ENCODE measurements at regions not wholly inside any gene's neighbourhood (a gene's known extent, or its start where the extent isn't known, plus 50 kb on each side); places are given as distances from the start of the nearest gene placed in this dataset.
"Not testable (repeated sequence)": the region's sequence is repeated elsewhere in the genome, so short reads cannot be mapped to it uniquely, and the experiment has no call there.

- Histone ChIP-seq H3K27me3 (ENCODE audit: control insufficient read depth, insufficient read depth, low read length) (no peaks in the 10 kb centered on the region), H3K4me3 (ENCODE audit: low read length) (no peak overlapping the region), H3K36me3 (ENCODE audit: control insufficient read depth, insufficient read depth, low read length) (no peaks in the 10 kb centered on the region), H3K4me1 (ENCODE audit: control insufficient read depth, insufficient read depth, low read length) (no peaks in the 10 kb centered on the region; the same call in 1 of the 2 replicates), H3K9me3 (ENCODE audit: control insufficient read depth, insufficient read depth, low read length) (no peaks in the 10 kb centered on the region), H3K27ac (ENCODE audit: low read length) (no peak overlapping the region)
- no peak for DNase-seq (ENCODE audit: low read depth, low spot score)
- no CpG with 5 or more reads among the region's 2 CpGs for WGBS (ENCODE audit: insufficient coverage, insufficient read length)
Measured at GRCh38 chr3:139182143-139182542, 137.5 kb upstream of the PRR23C start.

- no CpG with 5 or more reads among the region's 2 CpGs for WGBS (ENCODE audit: insufficient coverage, insufficient read length)
- no peak overlapping the region for H3K27ac ChIP-seq (ENCODE audit: low read length)
- DNase-seq (ENCODE audit: low read depth, low spot score) = no peak
- H3K27me3 ChIP-seq (ENCODE audit: control insufficient read depth, insufficient read depth, low read length) = no peaks in the 10 kb centered on the region
- no peaks in the 10 kb centered on the region for H3K9me3 ChIP-seq (ENCODE audit: control insufficient read depth, insufficient read depth, low read length)
- H3K4me1 ChIP-seq (ENCODE audit: control insufficient read depth, insufficient read depth, low read length) = no peaks in the 10 kb centered on the region; the same call in 1 of the 2 replicates
- H3K4me3 ChIP-seq (ENCODE audit: low read length) = no peak overlapping the region
- no peaks in the 10 kb centered on the region for H3K36me3 ChIP-seq (ENCODE audit: control insufficient read depth, insufficient read depth, low read length)
Measured at GRCh38 chr3:139182598-139182997, 137.9 kb upstream of the PRR23C start.

- WGBS (ENCODE audit: insufficient coverage, insufficient read length) = no CpG with 5 or more reads among the region's 3 CpGs
- H3K27ac ChIP-seq (ENCODE audit: low read length) = no peak overlapping the region
Measured at GRCh38 chr3:139185527-139185926, 140.8 kb upstream of the PRR23C start.

GRCh38 chr3:139187154-139187553, 142.5 kb upstream of the PRR23C start:
- no CpG with 5 or more reads among the region's 1 CpG for WGBS (ENCODE audit: insufficient coverage, insufficient read length)
- DNase-seq (ENCODE audit: low read depth, low spot score) = no peak
- H3K9me3 ChIP-seq (ENCODE audit: control insufficient read depth, insufficient read depth, low read length) = no peaks in the 10 kb centered on the region
- no peaks in the 10 kb centered on the region for H3K27me3 ChIP-seq (ENCODE audit: control insufficient read depth, insufficient read depth, low read length)
- H3K27ac ChIP-seq (ENCODE audit: low read length) = no peak overlapping the region
- no peaks in the 10 kb centered on the region for H3K36me3 ChIP-seq (ENCODE audit: control insufficient read depth, insufficient read depth, low read length)
- H3K4me1 ChIP-seq (ENCODE audit: control insufficient read depth, insufficient read depth, low read length) = no peaks in the 10 kb centered on the region; the same call in 1 of the 2 replicates
- no peak overlapping the region for H3K4me3 ChIP-seq (ENCODE audit: low read length)

More at GRCh38 chr3:139185527-139185926, 140.8 kb upstream of the PRR23C start:
- Histone ChIP-seq H3K27me3 (ENCODE audit: control insufficient read depth, insufficient read depth, low read length) (no peaks in the 10 kb centered on the region), H3K4me3 (ENCODE audit: low read length) (no peak overlapping the region), H3K9me3 (ENCODE audit: control insufficient read depth, insufficient read depth, low read length) (no peaks in the 10 kb centered on the region), H3K36me3 (ENCODE audit: control insufficient read depth, insufficient read depth, low read length) (no peaks in the 10 kb centered on the region), H3K4me1 (ENCODE audit: control insufficient read depth, insufficient read depth, low read length) (no peaks in the 10 kb centered on the region; the same call in 1 of the 2 replicates)
- no peak for DNase-seq (ENCODE audit: low read depth, low spot score)

- H3K27ac ChIP-seq (ENCODE audit: low read length) = no peak overlapping the region
- H3K4me3 ChIP-seq (ENCODE audit: low read length) = no peak overlapping the region
- no peaks in the 10 kb centered on the region for H3K27me3 ChIP-seq (ENCODE audit: control insufficient read depth, insufficient read depth, low read length)
- no CpG with 5 or more reads among the region's 4 CpGs for WGBS (ENCODE audit: insufficient coverage, insufficient read length)
- no peaks in the 10 kb centered on the region for H3K36me3 ChIP-seq (ENCODE audit: control insufficient read depth, insufficient read depth, low read length)
- no peaks in the 10 kb centered on the region for H3K9me3 ChIP-seq (ENCODE audit: control insufficient read depth, insufficient read depth, low read length)
- DNase-seq (ENCODE audit: low read depth, low spot score) = no peak
- H3K4me1 ChIP-seq (ENCODE audit: control insufficient read depth, insufficient read depth, low read length) = no peaks in the 10 kb centered on the region; the same call in 1 of the 2 replicates
Measured at GRCh38 chr3:139187648-139188047, 143.0 kb upstream of the PRR23C start.

GRCh38 chr3:139189943-139190342, 145.3 kb upstream of the PRR23C start:
- H3K36me3 ChIP-seq (ENCODE audit: control insufficient read depth, insufficient read depth, low read length) = no peaks in the 10 kb centered on the region
- WGBS (ENCODE audit: insufficient coverage, insufficient read length) = no CpG with 5 or more reads among the region's 5 CpGs
- no peaks in the 10 kb centered on the region for H3K27me3 ChIP-seq (ENCODE audit: control insufficient read depth, insufficient read depth, low read length)
- H3K4me1 ChIP-seq (ENCODE audit: control insufficient read depth, insufficient read depth, low read length) = no peaks in the 10 kb centered on the region; the same call in 1 of the 2 replicates
- H3K27ac ChIP-seq (ENCODE audit: low read length) = no peak overlapping the region
- DNase-seq (ENCODE audit: low read depth, low spot score) = no peak
- H3K9me3 ChIP-seq (ENCODE audit: control insufficient read depth, insufficient read depth, low read length) = no peaks in the 10 kb centered on the region
- H3K4me3 ChIP-seq (ENCODE audit: low read length) = no peak overlapping the region

GRCh38 chr3:139194421-139194820, 149.4 kb upstream of the MRPS22 start:
- no CpG with 5 or more reads among the region's 5 CpGs for WGBS (ENCODE audit: insufficient coverage, insufficient read length)
- not testable (repeated sequence) for H3K4me3 ChIP-seq (ENCODE audit: low read length); DNase-seq (ENCODE audit: low read depth, low spot score); H3K4me1 ChIP-seq (ENCODE audit: control insufficient read depth, insufficient read depth, low read length); H3K27ac ChIP-seq (ENCODE audit: low read length); H3K36me3 ChIP-seq (ENCODE audit: control insufficient read depth, insufficient read depth, low read length); H3K27me3 ChIP-seq (ENCODE audit: control insufficient read depth, insufficient read depth, low read length); H3K9me3 ChIP-seq (ENCODE audit: control insufficient read depth, insufficient read depth, low read length)

- H3K4me3 ChIP-seq (ENCODE audit: low read length); H3K9me3 ChIP-seq (ENCODE audit: control insufficient read depth, insufficient read depth, low read length); DNase-seq (ENCODE audit: low read depth, low spot score); H3K36me3 ChIP-seq (ENCODE audit: control insufficient read depth, insufficient read depth, low read length); H3K27ac ChIP-seq (ENCODE audit: low read length); H3K4me1 ChIP-seq (ENCODE audit: control insufficient read depth, insufficient read depth, low read length); H3K27me3 ChIP-seq (ENCODE audit: control insufficient read depth, insufficient read depth, low read length): not testable (repeated sequence)
- no CpG with 5 or more reads among the region's 10 CpGs for WGBS (ENCODE audit: insufficient coverage, insufficient read length)
Measured at GRCh38 chr3:139196146-139196545, 147.7 kb upstream of the MRPS22 start.

GRCh38 chr3:139197251-139197650, 146.6 kb upstream of the MRPS22 start:
- no peak for DNase-seq (ENCODE audit: low read depth, low spot score)
- H3K27me3 ChIP-seq (ENCODE audit: control insufficient read depth, insufficient read depth, low read length) = no peaks in the 10 kb centered on the region; the same call in 1 of the 2 replicates
- H3K4me1 ChIP-seq (ENCODE audit: control insufficient read depth, insufficient read depth, low read length) = peaks cover 2% of the 10 kb centered on the region
- WGBS (ENCODE audit: insufficient coverage, insufficient read length) = no CpG with 5 or more reads among the region's 2 CpGs
- H3K4me3 ChIP-seq (ENCODE audit: low read length) = no peak overlapping the region
- H3K9me3 ChIP-seq (ENCODE audit: control insufficient read depth, insufficient read depth, low read length) = no peaks in the 10 kb centered on the region; the same call in 1 of the 2 replicates
- H3K27ac ChIP-seq (ENCODE audit: low read length) = no peak overlapping the region
- no peaks in the 10 kb centered on the region for H3K36me3 ChIP-seq (ENCODE audit: control insufficient read depth, insufficient read depth, low read length)

- Histone ChIP-seq H3K36me3 (ENCODE audit: control insufficient read depth, insufficient read depth, low read length) (no peaks in the 10 kb centered on the region), H3K4me3 (ENCODE audit: low read length) (no peak overlapping the region), H3K4me1 (ENCODE audit: control insufficient read depth, insufficient read depth, low read length) (peaks cover 2% of the 10 kb centered on the region), H3K27me3 (ENCODE audit: control insufficient read depth, insufficient read depth, low read length) (no peaks in the 10 kb centered on the region; the same call in 1 of the 2 replicates), H3K27ac (ENCODE audit: low read length) (no peak overlapping the region), H3K9me3 (ENCODE audit: control insufficient read depth, insufficient read depth, low read length) (no peaks in the 10 kb centered on the region; the same call in 1 of the 2 replicates)
- no CpG with 5 or more reads among the region's 2 CpGs for WGBS (ENCODE audit: insufficient coverage, insufficient read length)
- no peak for DNase-seq (ENCODE audit: low read depth, low spot score)
Measured at GRCh38 chr3:139198186-139198585, 145.6 kb upstream of the MRPS22 start.

GRCh38 chr3:139198929-139199328, 144.9 kb upstream of the MRPS22 start:
- H3K4me3 ChIP-seq (ENCODE audit: low read length) = no peak overlapping the region
- peaks cover 2% of the 10 kb centered on the region for H3K4me1 ChIP-seq (ENCODE audit: control insufficient read depth, insufficient read depth, low read length)
- no peak overlapping the region for H3K27ac ChIP-seq (ENCODE audit: low read length)
- no peak for DNase-seq (ENCODE audit: low read depth, low spot score)
- no peaks in the 10 kb centered on the region; the same call in 1 of the 2 replicates for H3K27me3 ChIP-seq (ENCODE audit: control insufficient read depth, insufficient read depth, low read length)
- H3K36me3 ChIP-seq (ENCODE audit: control insufficient read depth, insufficient read depth, low read length) = no peaks in the 10 kb centered on the region
- no peaks in the 10 kb centered on the region; the same call in 1 of the 2 replicates for H3K9me3 ChIP-seq (ENCODE audit: control insufficient read depth, insufficient read depth, low read length)
- no CpG with 5 or more reads among the region's 2 CpGs for WGBS (ENCODE audit: insufficient coverage, insufficient read length)

Measured in iPS DF 6.9 (cell line).